ENCODE measurements at regions not wholly inside any gene's neighbourhood (a gene's known extent, or its start where the extent isn't known, plus 50 kb on each side); places are given as distances from the start of the nearest gene placed in this dataset.

DNA sequence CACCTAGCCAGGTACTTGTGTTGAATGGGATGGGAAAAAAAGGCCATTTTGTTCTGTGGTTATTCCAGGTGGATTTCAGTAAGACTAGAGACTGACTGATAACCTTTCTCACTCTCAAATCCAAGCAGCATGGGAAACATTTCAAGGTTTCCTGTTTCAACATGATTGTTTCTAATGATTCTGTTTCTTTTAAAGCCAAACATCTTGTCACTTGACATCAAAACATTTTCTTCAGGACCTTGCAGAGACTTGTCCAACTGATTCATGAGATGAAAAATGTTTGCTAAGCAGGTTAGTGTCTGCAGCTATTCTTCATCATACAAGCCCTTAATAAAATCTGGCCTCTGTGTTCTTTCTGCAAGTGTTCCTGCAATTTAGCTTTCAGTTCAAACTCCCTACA is 456.5 kb upstream of the CWC22 start:
- H3K27me3 ChIP-seq (ENCODE audit: insufficient read depth, low read length) = no peaks in the 10 kb centered on the region
- no peak overlapping the region for H3K27ac Mint-ChIP-seq
- H3K4me1 ChIP-seq (ENCODE audit: insufficient read depth, low read length) = no peaks in the 10 kb centered on the region

More for the DNA sequence above, 456.5 kb upstream of the CWC22 start:
- no peak overlapping the region for H3K4ac ChIP-seq (ENCODE audit: low read depth, low read length)
- H3K23me2 ChIP-seq (ENCODE audit: insufficient read length, low read depth, low read length, poor library complexity, severe bottlenecking) = no peaks in the 10 kb centered on the region
- no peak overlapping the region for H2BK12ac ChIP-seq (ENCODE audit: insufficient read length, low read depth, low read length)
- no peak overlapping the region for H2BK15ac ChIP-seq (ENCODE audit: low read depth, low read length)
- H2BK20ac ChIP-seq (ENCODE audit: low read depth, low read length, poor library complexity, severe bottlenecking) = no peak overlapping the region
- no peak overlapping the region for H3K23ac ChIP-seq (ENCODE audit: insufficient read length, low read depth, low read length)
- no peak overlapping the region for H4K91ac ChIP-seq (ENCODE audit: insufficient read length, low read depth, low read length)
- no peak overlapping the region for H4K5ac ChIP-seq (ENCODE audit: insufficient read length, low read depth, low read length)
- no peaks in the 10 kb centered on the region for H3K4me1 Mint-ChIP-seq
- TF ChIP-seq CTCF (conservative IDR thresholded peaks at IDR 0.05) = no peak
- DNase-seq = no peak
- H2AK5ac ChIP-seq (ENCODE audit: insufficient read length, low read length) = no peak overlapping the region
- no peak overlapping the region for H4K8ac ChIP-seq (replicated peaks; ENCODE audit: insufficient read length, low read depth, low read length)
- no peak overlapping the region for H3K14ac ChIP-seq (ENCODE audit: insufficient read depth, low read length)
- no peak overlapping the region for H2BK120ac ChIP-seq (ENCODE audit: low read depth, low read length, poor library complexity, severe bottlenecking)
- H3K9ac ChIP-seq (ENCODE audit: extremely low read depth, insufficient read length, low read length) = no peak overlapping the region
- no peaks in the 10 kb centered on the region for H4K20me1 ChIP-seq (ENCODE audit: control insufficient read depth, insufficient read depth, insufficient read length)
- no peak overlapping the region for H2BK5ac ChIP-seq (ENCODE audit: insufficient read length, low read length)
- no peaks in the 10 kb centered on the region for H3K79me1 ChIP-seq (ENCODE audit: insufficient read depth, low read depth, low read length, poor library complexity, severe bottlenecking)
- H3K79me2 ChIP-seq (ENCODE audit: insufficient read depth, low read length) = no peaks in the 10 kb centered on the region
- no peaks in the 10 kb centered on the region for H3K27me3 Mint-ChIP-seq (ENCODE audit: low read depth)
- H3K9me3 Mint-ChIP-seq = no peaks in the 10 kb centered on the region; a peak in 1 of 5 replicates
- no peak overlapping the region for H3K27ac ChIP-seq (ENCODE audit: insufficient read length, low read depth, low read length)
- no peak overlapping the region for H2AFZ ChIP-seq (ENCODE audit: low read length)
- no peak overlapping the region for H3K18ac ChIP-seq (ENCODE audit: insufficient read length, low read depth, low read length)
- H3K4me3 Mint-ChIP-seq = no peak overlapping the region
- H3K56ac ChIP-seq (ENCODE audit: insufficient read length, low read depth, low read length) = no peak overlapping the region
- H3T11ph ChIP-seq (ENCODE audit: low read length) = no peak overlapping the region
- no peaks in the 10 kb centered on the region for H3K36me3 Mint-ChIP-seq (ENCODE audit: insufficient read depth in 1 of 3, low read depth in 3 of 3)
- H3K9me3 ChIP-seq (ENCODE audit: control insufficient read depth, low read depth, low read length) = no peaks in the 10 kb centered on the region
- H3K4me2 ChIP-seq (ENCODE audit: insufficient read depth, insufficient read length, low read length) = no peak overlapping the region

Data from H9 (cell line).